WTC11 (cell line): ENCODE measurements at regions not wholly inside any gene's neighbourhood (a gene's known extent, or its start where the extent isn't known, plus 50 kb on each side); places are given as distances from the start of the nearest gene placed in this dataset.

ENCODE experiments used
- ATAC-seq: fragments of 200-7000 bp; cut with Tn5 transposase; 2 replicates; pipeline ENCODE4 v1.10.0; 2021; ENCODE audit warnings: mild to moderate bottlenecking, moderate library complexity
- CTCF ChIA-PET: fragments of 300-600 bp; sonication (Branson Sonifier 250); formaldehyde crosslinking; loops from one replicate; lab custom pipeline; 2021; ENCODE audit warnings: antibody characterized with exemption; lab: Charles Lee
- POLR2A ChIA-PET: fragments of 350-600 bp; sonication (Branson Sonifier 250); formaldehyde crosslinking; loops from one replicate; lab custom pipeline; 2021; ENCODE audit warnings: antibody characterized with exemption; lab: Charles Lee
- DNase-seq: peaks from one replicate; pipeline ENCODE4 v3.0.0; 2021; ENCODE audit warnings: low spot score
- H3K27ac Mint-ChIP-seq: 2 replicates; pipeline ENCODE4 v1.8.0; 2021; ENCODE audit warnings: mixed read lengths
- H3K27me3 Mint-ChIP-seq: 2 replicates; pipeline ENCODE4 v1.8.0; 2021; ENCODE audit warnings: low read depth, mild to moderate bottlenecking, moderate library complexity, mixed read lengths
- H3K36me3 Mint-ChIP-seq: 2 replicates; pipeline ENCODE4 v1.8.0; 2021; ENCODE audit warnings: mixed read lengths
- H3K4me1 Mint-ChIP-seq: 2 replicates; pipeline ENCODE4 v1.8.0; 2022; ENCODE audit warnings: mixed read lengths
- H3K4me3 Mint-ChIP-seq: 2 replicates; pipeline ENCODE4 v1.8.0; 2021; ENCODE audit warnings: mild to moderate bottlenecking, moderate library complexity, mixed read lengths
- H3K9me3 Mint-ChIP-seq: 2 replicates; pipeline ENCODE4 v1.8.0; 2021; ENCODE audit warnings: mixed read lengths
- EMX1 ChIP-seq: fragments of 250-450 bp; sonication (Bioruptor Pico); IDR thresholded peaks from 2 replicates; pipeline ENCODE4 v1.8.0; 2021; ENCODE audit warnings: mild to moderate bottlenecking
- FOXJ3 ChIP-seq: sonication (generic); formaldehyde crosslinking; IDR thresholded peaks from 2 replicates; pipeline ENCODE4 v1.9.0; 2021; ENCODE audit warnings: missing genetic modification reagents, mild to moderate bottlenecking, borderline replicate concordance
- GTF2I ChIP-seq: fragments of 250-450 bp; sonication (Bioruptor Pico); conservative IDR thresholded peaks from 2 replicates; pipeline ENCODE4 v1.4.0; 2021; ENCODE audit warnings: mild to moderate bottlenecking
- IRF2 ChIP-seq: sonication (generic); formaldehyde crosslinking; IDR thresholded peaks from 2 replicates; pipeline ENCODE4 v1.8.0; 2022; ENCODE audit warnings: low read depth, missing genetic modification reagents, borderline replicate concordance
- JUN ChIP-seq: sonication (generic); formaldehyde crosslinking; IDR thresholded peaks from 2 replicates; pipeline ENCODE4 v1.8.0; 2023; ENCODE audit warnings: mild to moderate bottlenecking, missing genetic modification reagents
- NFE2L1 ChIP-seq: sonication (generic); formaldehyde crosslinking; IDR thresholded peaks from 2 replicates; pipeline ENCODE4 v1.8.1; 2023; ENCODE audit warnings: missing genetic modification reagents
- RELA ChIP-seq: sonication (generic); formaldehyde crosslinking; IDR thresholded peaks from 2 replicates; pipeline ENCODE4 v1.8.1; 2022; ENCODE audit warnings: missing genetic modification reagents, mild to moderate bottlenecking, borderline replicate concordance
- SMAD4 ChIP-seq: sonication (generic); formaldehyde crosslinking; IDR thresholded peaks from 2 replicates; pipeline ENCODE4 v1.8.0; 2022; ENCODE audit warnings: mild to moderate bottlenecking, missing genetic modification reagents
- ZNF219 ChIP-seq: sonication (generic); formaldehyde crosslinking; IDR thresholded peaks from 2 replicates; pipeline ENCODE4 v1.8.0; 2023; ENCODE audit warnings: missing genetic modification reagents, mild to moderate bottlenecking, borderline replicate concordance
- ZNF232 ChIP-seq: sonication (generic); formaldehyde crosslinking; IDR thresholded peaks from 2 replicates; pipeline ENCODE4 v1.8.0; 2022; ENCODE audit warnings: mild to moderate bottlenecking, missing genetic modification reagents
- TF ChIP-seq, protein P1 (sequence below): sonication (generic); formaldehyde crosslinking; IDR thresholded peaks from 2 replicates; pipeline ENCODE4 v1.8.1; 2023; ENCODE audit warnings: mild to moderate bottlenecking, missing genetic modification reagents
- TF ChIP-seq, protein P2 (sequence below): fragments of 250-450 bp; sonication (Bioruptor Pico); IDR thresholded peaks from 2 replicates; pipeline ENCODE4 v2.1.2; 2022; ENCODE audit warnings: mild to moderate bottlenecking, moderate library complexity
- TF ChIP-seq, protein P3 (sequence below): sonication (generic); formaldehyde crosslinking; IDR thresholded peaks from 2 replicates; pipeline ENCODE4 v1.8.1; 2022; ENCODE audit warnings: low read depth, mild to moderate bottlenecking, moderate library complexity, missing genetic modification reagents, borderline replicate concordance
- TF ChIP-seq, protein P4 (sequence below): fragments of 250-450 bp; sonication (Bioruptor Pico); IDR thresholded peaks from 2 replicates; pipeline ENCODE4 v1.9.0; 2021; ENCODE audit warnings: moderate library complexity, mild to moderate bottlenecking, inconsistent platforms, borderline replicate concordance
- TF ChIP-seq, protein P5 (sequence below): sonication (generic); formaldehyde crosslinking; IDR thresholded peaks from 2 replicates; pipeline ENCODE4 v1.8.0; 2022; ENCODE audit warnings: missing genetic modification reagents
- TF ChIP-seq, protein P6 (sequence below): sonication (generic); formaldehyde crosslinking; IDR thresholded peaks from 2 replicates; pipeline ENCODE4 v1.8.0; 2023; ENCODE audit warnings: missing genetic modification reagents
- TF ChIP-seq, protein P7 (sequence below): sonication (generic); formaldehyde crosslinking; IDR thresholded peaks from 2 replicates; pipeline ENCODE4 v1.8.1; 2022; ENCODE audit warnings: low read depth, missing genetic modification reagents, borderline replicate concordance
- TF ChIP-seq, protein P8 (sequence below): fragments of 250-450 bp; sonication (Bioruptor Pico); IDR thresholded peaks from 2 replicates; pipeline ENCODE4 v1.9.0; 2021; ENCODE audit warnings: mild to moderate bottlenecking, borderline replicate concordance

DNA sequence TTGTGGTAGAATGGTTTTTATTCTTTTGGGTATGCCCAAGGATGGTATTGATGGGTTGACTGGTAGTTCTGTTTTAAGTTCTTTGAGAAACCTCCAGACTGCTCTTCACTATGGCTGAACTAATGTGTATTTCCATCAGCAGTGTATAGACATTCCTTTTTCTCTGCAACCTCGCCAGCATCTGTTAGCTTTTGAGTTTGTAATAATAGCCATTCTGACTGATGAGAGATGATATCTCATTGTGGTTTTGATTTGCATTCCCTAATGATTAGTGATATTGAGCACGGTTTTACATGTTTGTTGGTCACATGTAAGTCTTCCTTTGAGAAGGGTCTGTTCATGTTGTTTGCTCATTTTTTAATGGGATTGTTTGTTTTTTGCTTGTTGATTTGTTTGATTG lies 1348.7 kb upstream of the NXPH2 start (continued):
- TF ChIP-seq, protein P1, sequence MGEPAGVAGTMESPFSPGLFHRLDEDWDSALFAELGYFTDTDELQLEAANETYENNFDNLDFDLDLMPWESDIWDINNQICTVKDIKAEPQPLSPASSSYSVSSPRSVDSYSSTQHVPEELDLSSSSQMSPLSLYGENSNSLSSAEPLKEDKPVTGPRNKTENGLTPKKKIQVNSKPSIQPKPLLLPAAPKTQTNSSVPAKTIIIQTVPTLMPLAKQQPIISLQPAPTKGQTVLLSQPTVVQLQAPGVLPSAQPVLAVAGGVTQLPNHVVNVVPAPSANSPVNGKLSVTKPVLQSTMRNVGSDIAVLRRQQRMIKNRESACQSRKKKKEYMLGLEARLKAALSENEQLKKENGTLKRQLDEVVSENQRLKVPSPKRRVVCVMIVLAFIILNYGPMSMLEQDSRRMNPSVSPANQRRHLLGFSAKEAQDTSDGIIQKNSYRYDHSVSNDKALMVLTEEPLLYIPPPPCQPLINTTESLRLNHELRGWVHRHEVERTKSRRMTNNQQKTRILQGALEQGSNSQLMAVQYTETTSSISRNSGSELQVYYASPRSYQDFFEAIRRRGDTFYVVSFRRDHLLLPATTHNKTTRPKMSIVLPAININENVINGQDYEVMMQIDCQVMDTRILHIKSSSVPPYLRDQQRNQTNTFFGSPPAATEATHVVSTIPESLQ (CRISPR knock-in tag) = no peak
- TF ChIP-seq, protein P2, sequence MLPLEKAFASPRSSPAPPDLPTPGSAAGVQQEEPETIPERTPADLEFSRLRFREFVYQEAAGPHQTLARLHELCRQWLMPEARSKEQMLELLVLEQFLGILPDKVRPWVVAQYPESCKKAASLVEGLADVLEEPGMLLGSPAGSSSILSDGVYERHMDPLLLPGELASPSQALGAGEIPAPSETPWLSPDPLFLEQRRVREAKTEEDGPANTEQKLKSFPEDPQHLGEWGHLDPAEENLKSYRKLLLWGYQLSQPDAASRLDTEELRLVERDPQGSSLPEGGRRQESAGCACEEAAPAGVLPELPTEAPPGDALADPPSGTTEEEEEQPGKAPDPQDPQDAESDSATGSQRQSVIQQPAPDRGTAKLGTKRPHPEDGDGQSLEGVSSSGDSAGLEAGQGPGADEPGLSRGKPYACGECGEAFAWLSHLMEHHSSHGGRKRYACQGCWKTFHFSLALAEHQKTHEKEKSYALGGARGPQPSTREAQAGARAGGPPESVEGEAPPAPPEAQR (CRISPR knock-in tag) = no peak
- TF ChIP-seq, protein P3, sequence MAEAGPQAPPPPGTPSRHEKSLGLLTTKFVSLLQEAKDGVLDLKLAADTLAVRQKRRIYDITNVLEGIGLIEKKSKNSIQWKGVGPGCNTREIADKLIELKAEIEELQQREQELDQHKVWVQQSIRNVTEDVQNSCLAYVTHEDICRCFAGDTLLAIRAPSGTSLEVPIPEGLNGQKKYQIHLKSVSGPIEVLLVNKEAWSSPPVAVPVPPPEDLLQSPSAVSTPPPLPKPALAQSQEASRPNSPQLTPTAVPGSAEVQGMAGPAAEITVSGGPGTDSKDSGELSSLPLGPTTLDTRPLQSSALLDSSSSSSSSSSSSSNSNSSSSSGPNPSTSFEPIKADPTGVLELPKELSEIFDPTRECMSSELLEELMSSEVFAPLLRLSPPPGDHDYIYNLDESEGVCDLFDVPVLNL (CRISPR knock-in tag) = no peak
- TF ChIP-seq, protein P4, sequence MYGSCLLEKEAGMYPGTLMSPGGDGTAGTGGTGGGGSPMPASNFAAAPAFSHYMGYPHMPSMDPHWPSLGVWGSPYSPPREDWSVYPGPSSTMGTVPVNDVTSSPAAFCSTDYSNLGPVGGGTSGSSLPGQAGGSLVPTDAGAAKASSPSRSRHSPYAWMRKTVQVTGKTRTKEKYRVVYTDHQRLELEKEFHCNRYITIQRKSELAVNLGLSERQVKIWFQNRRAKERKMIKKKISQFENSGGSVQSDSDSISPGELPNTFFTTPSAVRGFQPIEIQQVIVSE = no peak
- TF ChIP-seq ZNF219 (CRISPR knock-in tag) = no peak
- no peak for TF ChIP-seq ZNF232 (CRISPR knock-in tag)
- TF ChIP-seq EMX1 = no peak
- TF ChIP-seq RELA (CRISPR knock-in tag) = no peak
- no peak for TF ChIP-seq IRF2 (CRISPR knock-in tag)
- TF ChIP-seq GTF2I (CRISPR knock-in tag) = no peak
- no peak for TF ChIP-seq NFE2L1 (CRISPR knock-in tag)
- TF ChIP-seq, all 79 proteins: peak for 0

DNA sequence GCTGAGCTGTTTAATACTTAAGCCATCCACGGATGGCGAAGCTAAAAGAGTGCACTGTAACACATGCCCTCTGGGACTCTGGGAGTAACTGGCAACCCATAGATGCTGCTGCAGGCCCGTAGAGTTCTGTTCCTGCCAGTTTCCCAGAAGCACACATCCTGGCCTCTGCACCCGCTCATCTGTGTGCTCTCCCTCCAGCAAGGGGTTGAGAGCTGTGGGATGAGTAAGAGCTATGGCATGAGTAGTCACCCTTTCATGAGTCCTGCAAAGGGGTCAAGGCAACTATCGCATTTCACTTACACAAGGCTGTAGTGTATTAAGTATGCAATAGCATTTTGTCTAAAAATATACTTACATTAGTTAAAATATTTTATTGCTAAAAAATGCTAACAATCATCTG lies 1341.8 kb upstream of the NXPH2 start:
- no peak overlapping the region for H3K4me3 Mint-ChIP-seq
- H3K27me3 Mint-ChIP-seq = peaks cover 8% of the 10 kb centered on the region
- ATAC-seq (peak; percentile 44), DNase-seq (no peak)
- H3K4me1 Mint-ChIP-seq = peaks cover 27% of the 10 kb centered on the region
- no peak overlapping the region for H3K27ac Mint-ChIP-seq
- H3K36me3 Mint-ChIP-seq = no peaks in the 10 kb centered on the region
- TF ChIP-seq, protein P5, sequence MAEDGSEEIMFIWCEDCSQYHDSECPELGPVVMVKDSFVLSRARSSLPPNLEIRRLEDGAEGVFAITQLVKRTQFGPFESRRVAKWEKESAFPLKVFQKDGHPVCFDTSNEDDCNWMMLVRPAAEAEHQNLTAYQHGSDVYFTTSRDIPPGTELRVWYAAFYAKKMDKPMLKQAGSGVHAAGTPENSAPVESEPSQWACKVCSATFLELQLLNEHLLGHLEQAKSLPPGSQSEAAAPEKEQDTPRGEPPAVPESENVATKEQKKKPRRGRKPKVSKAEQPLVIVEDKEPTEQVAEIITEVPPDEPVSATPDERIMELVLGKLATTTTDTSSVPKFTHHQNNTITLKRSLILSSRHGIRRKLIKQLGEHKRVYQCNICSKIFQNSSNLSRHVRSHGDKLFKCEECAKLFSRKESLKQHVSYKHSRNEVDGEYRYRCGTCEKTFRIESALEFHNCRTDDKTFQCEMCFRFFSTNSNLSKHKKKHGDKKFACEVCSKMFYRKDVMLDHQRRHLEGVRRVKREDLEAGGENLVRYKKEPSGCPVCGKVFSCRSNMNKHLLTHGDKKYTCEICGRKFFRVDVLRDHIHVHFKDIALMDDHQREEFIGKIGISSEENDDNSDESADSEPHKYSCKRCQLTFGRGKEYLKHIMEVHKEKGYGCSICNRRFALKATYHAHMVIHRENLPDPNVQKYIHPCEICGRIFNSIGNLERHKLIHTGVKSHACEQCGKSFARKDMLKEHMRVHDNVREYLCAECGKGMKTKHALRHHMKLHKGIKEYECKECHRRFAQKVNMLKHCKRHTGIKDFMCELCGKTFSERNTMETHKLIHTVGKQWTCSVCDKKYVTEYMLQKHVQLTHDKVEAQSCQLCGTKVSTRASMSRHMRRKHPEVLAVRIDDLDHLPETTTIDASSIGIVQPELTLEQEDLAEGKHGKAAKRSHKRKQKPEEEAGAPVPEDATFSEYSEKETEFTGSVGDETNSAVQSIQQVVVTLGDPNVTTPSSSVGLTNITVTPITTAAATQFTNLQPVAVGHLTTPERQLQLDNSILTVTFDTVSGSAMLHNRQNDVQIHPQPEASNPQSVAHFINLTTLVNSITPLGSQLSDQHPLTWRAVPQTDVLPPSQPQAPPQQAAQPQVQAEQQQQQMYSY (CRISPR knock-in tag) = no peak
- CTCF ChIA-PET = no interaction called here
- H3K9me3 Mint-ChIP-seq = no peaks in the 10 kb centered on the region
- POLR2A ChIA-PET = interaction anchor here (0.5 kb wide), 1 partner anchor 461 kb away, joined by 3 read pairs; no protein-coding TSS in a partner anchor

DNA sequence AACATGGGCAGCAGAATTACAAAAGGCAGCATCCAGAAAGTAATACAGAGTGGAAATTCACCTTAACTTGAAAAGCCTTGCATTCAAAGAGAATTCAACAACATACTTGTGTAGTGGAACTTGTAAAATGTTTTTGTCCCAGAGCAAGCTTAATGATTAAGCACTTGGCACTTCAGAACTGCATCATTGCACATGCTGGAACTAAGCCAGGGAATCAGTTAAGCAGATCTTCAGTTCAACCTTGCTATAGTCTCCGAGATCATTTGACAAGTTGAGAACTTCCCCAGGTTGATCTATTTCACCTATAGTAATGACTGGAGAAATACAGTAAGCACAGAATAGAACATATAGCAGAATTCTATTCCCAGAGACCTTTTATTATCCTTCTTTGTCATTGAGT lies 1337.2 kb upstream of the NXPH2 start:
- CTCF ChIA-PET = no interaction called here
- Mint-ChIP-seq H3K27ac (no peak overlapping the region), H3K36me3 (no peaks in the 10 kb centered on the region), H3K4me1 (peaks cover 27% of the 10 kb centered on the region), H3K4me3 (no peak overlapping the region), H3K9me3 (no peaks in the 10 kb centered on the region), H3K27me3 (peaks cover 9% of the 10 kb centered on the region)
- POLR2A ChIA-PET = no interaction called here
- ATAC-seq (no peak), DNase-seq (no peak)
- TF ChIP-seq FOXJ3 (CRISPR knock-in tag) (no peak), SMAD4 (CRISPR knock-in tag) (no peak), JUN (CRISPR knock-in tag) (no peak)
- TF ChIP-seq, protein P6, sequence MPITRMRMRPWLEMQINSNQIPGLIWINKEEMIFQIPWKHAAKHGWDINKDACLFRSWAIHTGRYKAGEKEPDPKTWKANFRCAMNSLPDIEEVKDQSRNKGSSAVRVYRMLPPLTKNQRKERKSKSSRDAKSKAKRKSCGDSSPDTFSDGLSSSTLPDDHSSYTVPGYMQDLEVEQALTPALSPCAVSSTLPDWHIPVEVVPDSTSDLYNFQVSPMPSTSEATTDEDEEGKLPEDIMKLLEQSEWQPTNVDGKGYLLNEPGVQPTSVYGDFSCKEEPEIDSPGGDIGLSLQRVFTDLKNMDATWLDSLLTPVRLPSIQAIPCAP (CRISPR knock-in tag) = no peak
- TF ChIP-seq, protein P7, sequence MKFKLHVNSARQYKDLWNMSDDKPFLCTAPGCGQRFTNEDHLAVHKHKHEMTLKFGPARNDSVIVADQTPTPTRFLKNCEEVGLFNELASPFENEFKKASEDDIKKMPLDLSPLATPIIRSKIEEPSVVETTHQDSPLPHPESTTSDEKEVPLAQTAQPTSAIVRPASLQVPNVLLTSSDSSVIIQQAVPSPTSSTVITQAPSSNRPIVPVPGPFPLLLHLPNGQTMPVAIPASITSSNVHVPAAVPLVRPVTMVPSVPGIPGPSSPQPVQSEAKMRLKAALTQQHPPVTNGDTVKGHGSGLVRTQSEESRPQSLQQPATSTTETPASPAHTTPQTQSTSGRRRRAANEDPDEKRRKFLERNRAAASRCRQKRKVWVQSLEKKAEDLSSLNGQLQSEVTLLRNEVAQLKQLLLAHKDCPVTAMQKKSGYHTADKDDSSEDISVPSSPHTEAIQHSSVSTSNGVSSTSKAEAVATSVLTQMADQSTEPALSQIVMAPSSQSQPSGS (CRISPR knock-in tag) = no peak
- TF ChIP-seq, protein P8, sequence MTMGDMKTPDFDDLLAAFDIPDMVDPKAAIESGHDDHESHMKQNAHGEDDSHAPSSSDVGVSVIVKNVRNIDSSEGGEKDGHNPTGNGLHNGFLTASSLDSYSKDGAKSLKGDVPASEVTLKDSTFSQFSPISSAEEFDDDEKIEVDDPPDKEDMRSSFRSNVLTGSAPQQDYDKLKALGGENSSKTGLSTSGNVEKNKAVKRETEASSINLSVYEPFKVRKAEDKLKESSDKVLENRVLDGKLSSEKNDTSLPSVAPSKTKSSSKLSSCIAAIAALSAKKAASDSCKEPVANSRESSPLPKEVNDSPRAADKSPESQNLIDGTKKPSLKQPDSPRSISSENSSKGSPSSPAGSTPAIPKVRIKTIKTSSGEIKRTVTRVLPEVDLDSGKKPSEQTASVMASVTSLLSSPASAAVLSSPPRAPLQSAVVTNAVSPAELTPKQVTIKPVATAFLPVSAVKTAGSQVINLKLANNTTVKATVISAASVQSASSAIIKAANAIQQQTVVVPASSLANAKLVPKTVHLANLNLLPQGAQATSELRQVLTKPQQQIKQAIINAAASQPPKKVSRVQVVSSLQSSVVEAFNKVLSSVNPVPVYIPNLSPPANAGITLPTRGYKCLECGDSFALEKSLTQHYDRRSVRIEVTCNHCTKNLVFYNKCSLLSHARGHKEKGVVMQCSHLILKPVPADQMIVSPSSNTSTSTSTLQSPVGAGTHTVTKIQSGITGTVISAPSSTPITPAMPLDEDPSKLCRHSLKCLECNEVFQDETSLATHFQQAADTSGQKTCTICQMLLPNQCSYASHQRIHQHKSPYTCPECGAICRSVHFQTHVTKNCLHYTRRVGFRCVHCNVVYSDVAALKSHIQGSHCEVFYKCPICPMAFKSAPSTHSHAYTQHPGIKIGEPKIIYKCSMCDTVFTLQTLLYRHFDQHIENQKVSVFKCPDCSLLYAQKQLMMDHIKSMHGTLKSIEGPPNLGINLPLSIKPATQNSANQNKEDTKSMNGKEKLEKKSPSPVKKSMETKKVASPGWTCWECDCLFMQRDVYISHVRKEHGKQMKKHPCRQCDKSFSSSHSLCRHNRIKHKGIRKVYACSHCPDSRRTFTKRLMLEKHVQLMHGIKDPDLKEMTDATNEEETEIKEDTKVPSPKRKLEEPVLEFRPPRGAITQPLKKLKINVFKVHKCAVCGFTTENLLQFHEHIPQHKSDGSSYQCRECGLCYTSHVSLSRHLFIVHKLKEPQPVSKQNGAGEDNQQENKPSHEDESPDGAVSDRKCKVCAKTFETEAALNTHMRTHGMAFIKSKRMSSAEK (CRISPR knock-in tag) = no peak
